Activated T-cell treated with anti-CD3 and anti-CD28 coated beads for 4 hours (primary cell): ENCODE measurements at regions not wholly inside any gene's neighbourhood (a gene's known extent, or its start where the extent isn't known, plus 50 kb on each side); places are given as distances from the start of the nearest gene placed in this dataset.

Experiments used
- DNase-seq: peaks from one replicate; pipeline ENCODE4 v3.0.0-alpha.2; 2020

DNA sequence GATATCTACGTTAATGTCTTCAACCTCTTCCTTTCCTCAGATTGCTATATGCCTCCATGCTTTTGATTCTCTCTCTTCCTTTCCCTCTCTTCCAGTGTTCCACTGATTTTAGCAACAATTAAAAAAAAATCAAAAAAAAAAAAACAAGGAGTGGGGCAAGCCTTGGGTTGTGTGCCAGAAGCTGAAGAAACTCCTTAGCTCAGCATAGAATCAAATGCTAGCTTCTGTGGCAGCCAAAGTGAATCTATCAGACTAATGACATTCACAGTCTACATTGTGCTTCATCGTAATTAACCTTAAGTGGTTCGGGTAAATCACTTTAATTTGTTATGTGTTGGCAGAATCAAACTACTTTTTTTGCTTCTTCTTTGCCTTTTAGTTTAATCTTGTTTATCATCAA lies 237.3 kb downstream of the TMEM167A start:
- DNase-seq: no peak

- DNase-seq: no peak
Observed at GRCh38 chr5:82835488-82835887, 241.7 kb downstream of the TMEM167A start.

GRCh38 chr5:82834151-82834550 lies 243.0 kb downstream of the TMEM167A start:
- DNase-seq: no peak

GRCh38 chr5:82833277-82833676 lies 243.9 kb downstream of the TMEM167A start:
- no peak for DNase-seq

DNA sequence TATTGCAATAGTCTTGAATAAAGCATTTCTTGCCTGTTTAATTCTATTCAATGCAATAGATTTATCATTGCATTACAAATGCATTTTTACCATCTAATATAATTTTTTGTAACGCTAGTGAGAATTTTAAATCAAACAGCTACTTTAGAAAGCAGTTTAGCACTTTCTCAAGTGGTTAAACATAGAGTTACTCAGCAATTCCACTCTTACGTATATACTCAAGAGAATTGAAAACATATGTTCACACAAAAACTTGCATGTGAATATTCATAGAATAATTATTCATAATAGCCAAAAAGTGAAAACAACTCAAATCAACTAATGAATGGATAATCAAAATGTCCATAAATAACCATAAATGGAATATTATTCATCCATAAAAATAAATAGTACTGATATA lies 244.7 kb downstream of the TMEM167A start:
- DNase-seq: no peak

DNA sequence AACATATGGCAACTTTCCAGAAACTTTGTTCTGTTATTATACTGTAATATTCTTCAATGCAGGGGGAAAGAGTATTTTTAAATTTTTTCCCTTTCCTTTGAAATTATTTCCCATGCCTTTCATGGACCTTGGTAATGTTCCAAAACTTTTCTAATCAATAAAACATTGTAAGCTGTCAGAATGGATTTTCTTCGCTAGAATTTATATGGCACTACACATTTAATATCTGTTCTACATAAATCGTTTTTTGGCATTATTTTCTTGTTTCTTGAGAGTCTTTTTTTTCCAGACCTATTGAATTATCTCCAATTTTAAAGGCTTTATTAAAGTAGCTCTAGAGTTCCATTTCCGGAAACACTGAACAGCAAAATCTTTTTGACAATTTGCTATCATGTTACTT lies 249.0 kb downstream of the TMEM167A start:
- DNase-seq: no peak

DNA sequence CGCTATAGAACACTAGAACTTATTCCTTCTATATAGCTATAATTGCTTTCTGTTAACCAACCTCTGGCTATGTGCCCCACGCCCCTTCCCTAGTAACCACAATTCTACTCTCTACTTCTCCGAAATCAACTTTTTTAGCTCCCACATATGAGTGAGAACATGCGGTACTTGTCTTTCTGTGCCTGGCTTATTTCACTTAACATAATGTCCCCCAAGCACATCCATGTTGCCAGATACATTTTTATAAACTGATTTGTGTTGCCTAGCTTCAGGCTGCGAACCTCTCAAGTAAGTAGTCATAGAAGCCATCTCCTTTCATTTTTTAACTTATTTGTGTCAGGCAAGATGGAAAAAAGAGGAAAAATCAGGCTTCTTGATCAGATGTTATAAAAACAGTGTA lies 249.5 kb downstream of the TMEM167A start:
- no peak for DNase-seq

DNA sequence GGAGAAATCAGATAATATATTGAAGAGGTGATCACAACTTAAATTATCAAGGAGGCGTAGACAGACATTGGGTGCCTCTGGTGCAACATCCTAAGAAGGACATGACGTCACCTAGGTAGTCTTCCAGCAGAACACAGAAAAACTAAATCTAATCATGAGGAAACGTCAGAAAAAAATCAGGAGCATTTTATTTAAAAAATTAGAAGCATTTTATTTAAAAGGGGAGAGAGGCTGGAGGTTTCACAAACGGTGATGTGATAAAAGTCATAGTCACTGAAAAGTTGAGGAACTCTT lies 254.6 kb downstream of the TMEM167A start:
- DNase-seq: no peak

DNA sequence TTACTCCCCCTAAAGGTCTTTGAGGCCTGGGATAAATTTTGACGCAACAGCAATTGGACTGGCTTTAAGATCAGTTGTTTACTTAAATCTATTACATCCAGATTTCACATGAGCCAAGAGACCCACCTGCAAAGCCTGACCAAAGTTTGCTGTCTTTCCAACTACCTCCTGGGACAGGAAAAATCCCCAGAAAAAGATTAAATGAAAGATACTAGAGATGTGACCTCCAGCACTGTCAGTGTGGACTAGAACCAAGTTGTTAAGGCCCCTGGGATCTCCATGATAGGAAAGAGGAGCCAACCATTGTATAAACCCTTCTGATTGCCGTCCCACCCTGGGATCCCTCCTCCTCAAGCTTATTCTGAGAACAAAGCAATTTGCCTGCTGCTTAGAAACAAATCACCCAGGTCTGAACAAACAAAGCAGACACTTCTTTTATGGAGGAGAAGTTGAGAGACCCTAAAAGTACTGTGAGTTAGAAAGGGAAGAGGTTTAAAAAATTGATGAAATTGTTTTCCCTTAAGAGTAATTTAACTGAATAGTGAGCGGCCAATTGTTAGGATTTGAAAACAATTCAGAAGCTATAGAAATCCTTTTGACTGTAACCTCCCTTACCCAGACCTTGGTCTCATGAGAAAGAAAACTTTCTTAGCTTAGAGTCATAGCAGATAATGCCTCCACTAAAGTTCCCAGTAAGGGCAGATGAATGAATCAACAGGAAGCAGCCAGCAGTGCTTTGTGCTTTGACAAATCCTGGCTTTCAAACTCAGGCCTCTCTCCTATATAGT lies 255.2 kb downstream of the TMEM167A start:
- no peak for DNase-seq

- no peak for DNase-seq
Observed at GRCh38 chr5:82820961-82821845, 256.0 kb downstream of the TMEM167A start.

GRCh38 chr5:82820188-82820587 lies 257.0 kb downstream of the TMEM167A start:
- DNase-seq: no peak

GRCh38 chr5:82817897-82818676 lies 259.1 kb downstream of the TMEM167A start:
- no peak for DNase-seq

- DNase-seq: no peak
Observed at GRCh38 chr5:82816926-82817325, 260.3 kb downstream of the TMEM167A start.

DNA sequence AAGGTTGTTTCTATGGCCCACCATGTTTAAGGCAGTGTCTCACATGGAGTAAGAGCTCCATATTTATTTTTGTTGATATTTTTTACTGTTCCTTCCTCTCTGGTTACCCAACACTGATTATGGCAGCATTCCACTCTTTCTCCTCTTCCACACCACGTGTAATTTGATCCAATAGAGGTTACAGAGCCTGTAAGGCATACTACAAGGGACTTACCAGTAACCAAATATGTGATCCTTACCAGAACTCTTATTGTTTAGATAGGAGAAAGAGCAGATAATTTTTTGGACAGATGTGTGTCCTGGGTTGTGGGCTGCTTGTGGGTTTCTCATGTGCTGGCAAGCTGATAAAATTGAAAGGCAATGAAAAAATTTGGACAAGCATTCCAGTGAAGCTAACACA lies 261.3 kb downstream of the TMEM167A start:
- DNase-seq: no peak

- DNase-seq: no peak
Observed at GRCh38 chr5:82813861-82814260, 263.3 kb downstream of the TMEM167A start.

DNA sequence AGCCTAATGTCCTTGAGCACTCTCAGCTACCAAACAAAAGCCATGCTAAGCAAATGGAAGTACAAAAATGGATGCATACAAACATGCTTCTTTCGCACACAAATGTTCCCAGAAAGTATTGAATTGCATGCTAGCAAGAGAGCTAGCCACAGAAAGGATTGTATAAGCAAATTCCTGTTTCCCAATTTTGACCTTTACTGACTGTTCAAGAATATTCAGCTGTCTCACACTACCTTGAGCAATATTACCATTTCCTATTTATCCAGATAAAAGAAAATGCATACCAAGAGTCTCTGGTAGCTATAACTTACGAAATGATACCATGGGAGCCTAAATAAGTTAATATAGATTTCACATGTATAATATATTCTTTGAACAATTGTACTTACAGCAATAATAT lies 264.6 kb downstream of the TMEM167A start:
- no peak for DNase-seq

GRCh38 chr5:82811490-82811889 lies 265.7 kb downstream of the TMEM167A start:
- DNase-seq: no peak

DNA sequence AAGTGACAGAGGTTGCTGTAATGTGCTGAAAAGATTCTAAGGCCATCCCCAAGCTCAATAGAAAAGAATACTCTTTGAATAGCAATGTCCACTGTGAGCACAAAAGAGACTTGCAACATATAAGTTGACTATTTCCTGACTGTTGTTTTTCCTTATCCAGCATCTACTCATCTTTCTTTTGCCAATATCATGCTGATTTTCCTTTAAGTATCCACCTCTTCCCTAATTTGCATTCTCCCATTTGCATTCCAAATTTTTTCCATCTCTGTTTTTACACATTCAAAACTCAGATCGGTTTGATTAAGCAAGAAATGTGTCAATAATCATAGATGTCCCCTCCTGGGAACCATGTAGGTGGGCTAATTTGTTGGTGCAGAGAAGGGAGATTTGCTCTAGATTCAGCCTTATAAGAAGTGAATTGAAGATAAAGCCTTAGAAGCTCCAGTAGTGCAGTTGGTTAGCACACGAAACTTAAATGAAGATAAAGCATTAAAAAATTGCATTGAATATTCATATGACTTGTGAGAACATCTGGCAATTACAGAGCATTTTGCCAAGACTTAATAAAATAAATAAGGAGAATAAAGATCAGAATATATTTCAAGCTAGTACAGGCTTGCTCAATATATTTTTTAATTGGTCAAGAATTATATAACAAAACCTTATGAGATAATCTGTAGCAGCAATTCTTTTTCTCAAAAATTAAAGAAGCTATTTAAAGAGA lies 267.6 kb downstream of the TMEM167A start:
- no peak for DNase-seq

DNA sequence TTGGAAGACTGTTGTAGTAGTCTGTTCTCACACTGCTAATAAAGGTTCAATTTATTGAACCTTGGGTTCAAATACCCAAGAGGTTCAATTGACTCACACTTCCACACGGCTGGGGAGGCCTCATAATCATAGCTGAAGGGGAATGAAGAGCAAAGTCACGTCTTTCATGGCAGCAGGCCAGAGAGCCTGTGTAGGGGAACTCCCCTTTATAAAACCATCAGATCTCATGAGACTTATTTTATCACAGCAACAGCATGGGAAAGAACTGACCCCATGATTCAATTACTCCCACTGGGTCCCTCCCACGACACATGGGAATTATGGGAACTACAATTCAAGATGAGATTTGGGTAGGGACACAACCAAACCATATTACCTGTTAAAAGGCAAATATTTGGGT lies 268.2 kb downstream of the TMEM167A start:
- no peak for DNase-seq

DNA sequence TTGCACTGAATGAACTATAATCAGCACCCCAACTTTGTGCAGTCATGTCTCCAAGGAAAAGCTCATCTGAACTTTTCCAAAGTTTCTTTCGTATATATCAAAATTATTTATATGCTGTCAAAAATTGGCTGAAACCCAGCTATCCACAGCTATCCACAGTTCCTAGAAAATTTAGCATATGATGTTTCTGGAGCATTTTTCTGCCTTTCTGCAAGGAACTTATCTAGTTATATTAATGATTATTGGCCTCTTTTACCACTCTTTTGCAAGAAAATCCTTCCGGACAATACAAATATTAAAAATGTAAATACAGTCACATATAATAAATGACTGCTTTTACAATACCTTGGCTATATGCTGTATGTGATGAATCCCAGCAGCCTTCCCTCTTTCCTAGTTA lies 270.2 kb downstream of the TMEM167A start:
- no peak for DNase-seq

DNA sequence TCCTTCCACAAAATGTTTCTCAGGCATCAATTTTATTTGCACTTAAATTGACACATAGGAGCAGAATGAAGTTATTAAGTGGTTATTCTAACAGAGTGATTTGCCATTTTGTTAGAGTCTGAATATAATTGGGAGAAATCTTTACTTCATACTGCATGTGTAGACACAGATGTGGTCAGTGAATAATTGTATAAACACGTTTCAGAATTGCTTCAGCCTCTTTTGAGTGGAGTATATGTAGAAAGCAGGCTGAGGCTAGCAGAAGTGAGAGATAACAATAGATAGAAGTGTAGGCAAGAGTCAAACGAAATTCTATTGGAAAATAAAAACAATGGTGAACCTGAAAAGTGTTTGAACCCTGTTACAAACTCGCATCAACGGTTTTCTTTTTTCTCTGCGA lies 270.7 kb downstream of the TMEM167A start:
- no peak for DNase-seq

- DNase-seq: no peak
Observed at GRCh38 chr5:82804155-82804690, 273.0 kb downstream of the TMEM167A start.

DNA sequence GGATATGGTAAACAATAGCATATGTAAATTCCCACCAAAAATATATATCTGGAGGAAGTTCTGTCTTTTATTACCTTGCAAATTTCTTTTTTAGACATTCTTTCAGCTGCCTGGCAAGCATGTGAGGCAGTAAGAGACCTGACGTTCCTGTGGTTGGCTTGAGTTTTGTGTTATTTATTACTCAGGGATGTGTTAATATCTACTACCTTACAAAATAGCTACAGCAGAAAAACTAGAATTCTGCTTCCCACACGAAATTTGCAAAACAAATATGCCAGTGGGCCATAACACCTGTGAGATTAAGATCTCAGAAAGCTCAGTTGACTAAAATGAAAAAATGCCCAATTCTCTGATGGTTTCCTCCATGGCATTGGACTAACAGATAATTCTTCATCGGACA lies 274.2 kb downstream of the TMEM167A start:
- DNase-seq: no peak
